ENCODE measurements at regions not wholly inside any gene's neighbourhood (a gene's known extent, or its start where the extent isn't known, plus 50 kb on each side); places are given as distances from the start of the nearest gene placed in this dataset.
"Not testable (repeated sequence)": the region's sequence is repeated elsewhere in the genome, so short reads cannot be mapped to it uniquely, and the experiment has no call there.

DNA sequence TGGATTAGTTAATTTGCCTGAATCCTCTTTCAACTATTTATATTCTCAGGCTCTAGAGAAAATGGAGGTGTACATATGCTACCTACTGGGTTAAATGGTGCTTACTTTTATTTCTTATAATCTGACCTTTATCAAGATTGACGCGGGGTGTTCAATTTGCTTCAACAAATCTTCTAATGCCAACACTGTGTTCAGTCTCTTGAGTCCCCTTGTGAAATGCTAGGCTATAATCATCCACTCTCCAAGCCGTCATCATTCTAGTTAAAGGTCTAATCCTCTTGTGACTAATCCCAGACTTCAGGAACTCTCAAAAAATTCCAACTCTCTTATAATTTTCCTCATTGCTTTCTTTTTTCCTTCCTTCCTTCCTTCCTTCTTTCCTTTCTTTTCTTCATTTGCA is 1396.2 kb downstream of the CDH8 start:
- no peaks in the 10 kb centered on the region for H3K4me1 ChIP-seq (ENCODE audit: low read depth)
- no peak overlapping the region for H3K4me3 ChIP-seq
- H3K36me3 ChIP-seq: no peaks in the 10 kb centered on the region
- H3K27me3 ChIP-seq: no peaks in the 10 kb centered on the region
- H3K9me3 ChIP-seq (ENCODE audit: low read depth): no peaks in the 10 kb centered on the region
- no peak overlapping the region for H3K27ac ChIP-seq
- peak in 1 of 2 donors; percentile 3 for DNase-seq (ENCODE audit: low read depth in 1 of 2, low spot score in 1 of 2)
- no peak for TF ChIP-seq CTCF (IDR thresholded peaks at IDR 0.05; ENCODE audit: low read depth, low read length)

DNA sequence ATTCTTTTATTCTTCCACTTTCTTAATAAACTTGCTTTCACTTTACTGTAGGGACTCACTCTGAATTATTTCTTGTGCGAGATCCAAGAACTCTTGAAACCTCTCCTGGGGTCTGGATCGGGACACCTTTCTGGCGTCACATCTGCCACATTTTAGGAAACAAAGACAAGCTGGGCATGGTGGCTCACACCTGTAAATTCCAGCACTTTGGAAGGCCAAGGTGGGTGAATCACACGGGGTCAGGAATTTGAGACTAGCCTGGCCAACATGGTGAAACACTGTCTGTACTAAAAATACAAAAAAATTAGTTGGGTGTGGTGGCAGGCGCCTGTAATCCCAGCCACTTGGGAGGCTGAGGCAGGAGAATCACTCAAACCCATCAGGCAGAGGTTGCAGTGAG is 1399.6 kb downstream of the CDH8 start:
- not testable (repeated sequence) for H3K4me1 ChIP-seq (ENCODE audit: low read depth); H3K27me3 ChIP-seq; H3K9me3 ChIP-seq (ENCODE audit: low read depth); H3K27ac ChIP-seq; H3K36me3 ChIP-seq; DNase-seq (ENCODE audit: low read depth in 1 of 2, low spot score in 1 of 2); H3K4me3 ChIP-seq

DNA sequence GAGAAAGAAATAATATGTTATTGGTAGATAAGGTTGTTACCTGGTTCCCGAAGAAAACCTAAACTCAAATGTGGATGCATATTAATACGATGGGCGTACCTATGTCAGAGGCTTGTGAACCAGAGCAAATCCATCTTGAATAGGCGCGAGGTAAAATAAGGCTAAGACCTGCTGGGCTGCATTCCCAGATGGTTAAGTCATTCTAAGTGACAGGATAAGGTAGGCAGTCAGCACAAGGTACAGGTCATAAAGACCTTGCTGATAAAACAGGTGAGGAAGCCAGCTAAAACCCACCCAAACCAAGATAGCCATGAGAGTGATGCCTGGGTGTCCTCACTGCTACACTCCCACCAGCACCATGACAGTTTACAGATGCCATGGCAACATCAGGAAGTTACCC is 1400.1 kb downstream of the CDH8 start:
- no peaks in the 10 kb centered on the region for H3K9me3 ChIP-seq (ENCODE audit: low read depth)
- DNase-seq (ENCODE audit: low read depth in 1 of 2, low spot score in 1 of 2): no peak
- no peak overlapping the region for H3K27ac ChIP-seq
- TF ChIP-seq CTCF (IDR thresholded peaks at IDR 0.05; ENCODE audit: low read depth, low read length): no peak
- no peaks in the 10 kb centered on the region for H3K36me3 ChIP-seq
- H3K27me3 ChIP-seq: no peaks in the 10 kb centered on the region
- no peaks in the 10 kb centered on the region for H3K4me1 ChIP-seq (ENCODE audit: low read depth)
- no peak overlapping the region for H3K4me3 ChIP-seq

- no peak for DNase-seq (ENCODE audit: low read depth in 1 of 2, low spot score in 1 of 2)
- Histone ChIP-seq H3K4me1 (ENCODE audit: low read depth) (no peaks in the 10 kb centered on the region), H3K9me3 (ENCODE audit: low read depth) (no peaks in the 10 kb centered on the region), H3K36me3 (no peaks in the 10 kb centered on the region), H3K27me3 (no peaks in the 10 kb centered on the region), H3K4me3 (no peak overlapping the region), H3K27ac (no peak overlapping the region)
- TF ChIP-seq CTCF (IDR thresholded peaks at IDR 0.05; ENCODE audit: low read depth, low read length): no peak
Observed at GRCh38 chr16:60635548-60635947, 1400.7 kb downstream of the CDH8 start.

DNA sequence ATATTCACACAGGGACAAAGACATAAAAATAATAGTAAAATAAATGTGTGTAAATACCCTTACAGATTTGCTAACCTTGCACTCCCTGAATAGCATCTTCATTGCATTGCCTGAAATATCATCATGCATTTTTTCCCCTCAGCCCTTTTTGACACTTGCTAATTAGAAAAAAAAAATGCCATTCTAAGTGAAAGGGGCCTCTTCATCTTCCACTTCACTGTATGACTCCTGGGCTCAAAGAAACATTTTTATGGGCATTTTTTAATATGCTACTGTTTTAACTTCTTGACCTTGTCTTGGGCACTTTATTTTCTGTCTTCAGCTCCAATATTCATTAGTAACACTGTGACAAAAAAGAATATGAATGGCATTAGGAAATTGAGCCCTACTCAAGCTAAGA is 1424.4 kb downstream of the CDH8 start:
- H3K27me3 ChIP-seq: no peaks in the 10 kb centered on the region
- no peak for TF ChIP-seq CTCF (IDR thresholded peaks at IDR 0.05; ENCODE audit: low read depth, low read length)
- no peak overlapping the region for H3K4me3 ChIP-seq
- no peaks in the 10 kb centered on the region for H3K9me3 ChIP-seq (ENCODE audit: low read depth)
- no peak overlapping the region for H3K27ac ChIP-seq
- DNase-seq (ENCODE audit: low read depth in 1 of 2, low spot score in 1 of 2): no peak
- H3K4me1 ChIP-seq (ENCODE audit: low read depth): no peaks in the 10 kb centered on the region
- H3K36me3 ChIP-seq: no peaks in the 10 kb centered on the region

DNA sequence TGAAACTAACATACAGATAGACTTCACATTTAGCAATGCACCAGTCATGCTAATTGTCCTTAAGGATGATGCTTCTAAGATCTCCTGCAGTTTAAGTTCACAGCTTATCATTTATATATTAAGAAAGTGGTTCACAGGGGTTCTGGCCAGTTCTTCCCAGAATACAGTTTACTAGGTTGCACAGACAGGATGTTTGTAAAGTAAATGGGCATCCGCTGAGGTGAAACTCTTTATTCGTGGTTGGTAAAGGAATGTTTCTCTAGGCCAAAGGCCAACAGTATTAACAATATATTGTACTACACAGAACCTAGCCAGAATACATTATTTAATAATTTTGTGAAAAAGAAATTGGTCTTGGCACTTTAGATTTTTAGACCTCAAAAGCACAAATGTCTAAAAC is 1427.3 kb downstream of the CDH8 start:
- no peaks in the 10 kb centered on the region for H3K9me3 ChIP-seq (ENCODE audit: low read depth)
- H3K4me1 ChIP-seq (ENCODE audit: low read depth): no peaks in the 10 kb centered on the region
- no peak overlapping the region for H3K27ac ChIP-seq
- no peaks in the 10 kb centered on the region for H3K36me3 ChIP-seq
- TF ChIP-seq CTCF (IDR thresholded peaks at IDR 0.05; ENCODE audit: low read depth, low read length): no peak
- no peaks in the 10 kb centered on the region for H3K27me3 ChIP-seq
- DNase-seq (ENCODE audit: low read depth in 1 of 2, low spot score in 1 of 2): no peak
- H3K4me3 ChIP-seq: no peak overlapping the region

DNA sequence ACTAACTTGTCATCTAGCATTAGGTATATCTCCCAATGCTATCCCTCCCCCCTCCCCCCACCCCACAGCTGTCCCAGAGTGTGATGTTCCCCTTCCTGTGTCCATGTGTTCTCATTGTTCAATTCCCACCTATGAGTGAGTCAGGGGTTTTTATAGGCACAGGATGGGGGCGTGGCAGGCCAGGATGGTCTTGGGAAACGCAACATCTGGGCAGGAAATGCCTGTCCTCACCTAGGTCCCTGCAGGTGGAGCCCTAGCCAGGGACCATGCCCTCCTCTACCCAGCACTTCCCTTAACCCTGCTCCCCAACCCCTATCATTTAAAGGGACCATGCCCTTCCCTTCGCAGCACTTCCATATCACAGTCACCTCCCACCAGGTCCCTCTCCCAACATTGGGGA is 1430.6 kb downstream of the CDH8 start:
- not testable (repeated sequence) for H3K27ac ChIP-seq; H3K4me1 ChIP-seq (ENCODE audit: low read depth); H3K4me3 ChIP-seq; H3K36me3 ChIP-seq; H3K9me3 ChIP-seq (ENCODE audit: low read depth); DNase-seq (ENCODE audit: low read depth in 1 of 2, low spot score in 1 of 2); H3K27me3 ChIP-seq

Data from cardiac muscle cell (in vitro differentiated cells and primary cell).